Type B pancreatic cell (in vitro differentiated cells): ENCODE measurements at regions not wholly inside any gene's neighbourhood (a gene's known extent, or its start where the extent isn't known, plus 50 kb on each side); places are given as distances from the start of the nearest gene placed in this dataset.

Experiments used
- DNase-seq: peaks from one replicate; pipeline ENCODE4 v3.0.0; 2021; ENCODE audit warnings: mixed read lengths; ENCODE audit not compliant: unreplicated experiment; ENCODE audit errors: extremely low spot score
- H3K27ac Mint-ChIP-seq: 2 replicates; pipeline ENCODE4 v1.8.0; 2021; ENCODE audit warnings: mild to moderate bottlenecking, mixed read lengths
- H3K27me3 Mint-ChIP-seq: 2 replicates; pipeline ENCODE4 v1.8.0; 2021; ENCODE audit warnings: mixed read lengths
- H3K36me3 Mint-ChIP-seq: 2 replicates; pipeline ENCODE4 v1.8.0; 2021; ENCODE audit warnings: mixed read lengths
- H3K4me1 Mint-ChIP-seq: one replicate; pipeline ENCODE4 v1.8.0; 2021; ENCODE audit warnings: mixed read lengths; ENCODE audit not compliant: unreplicated experiment
- H3K4me3 Mint-ChIP-seq: 2 replicates; pipeline ENCODE4 v1.8.0; 2021; ENCODE audit warnings: mild to moderate bottlenecking, mixed read lengths
- H3K9me3 Mint-ChIP-seq: 2 replicates; pipeline ENCODE4 v1.8.0; 2021; ENCODE audit warnings: mixed read lengths
- TF ChIP-seq, protein P1 (sequence below): fragments of 200-600 bp; sonication (generic); conservative IDR thresholded peaks from 2 replicates; pipeline ENCODE4 v1.5.0; 2021; ENCODE audit warnings: antibody characterized with exemption, mild to moderate bottlenecking

DNA sequence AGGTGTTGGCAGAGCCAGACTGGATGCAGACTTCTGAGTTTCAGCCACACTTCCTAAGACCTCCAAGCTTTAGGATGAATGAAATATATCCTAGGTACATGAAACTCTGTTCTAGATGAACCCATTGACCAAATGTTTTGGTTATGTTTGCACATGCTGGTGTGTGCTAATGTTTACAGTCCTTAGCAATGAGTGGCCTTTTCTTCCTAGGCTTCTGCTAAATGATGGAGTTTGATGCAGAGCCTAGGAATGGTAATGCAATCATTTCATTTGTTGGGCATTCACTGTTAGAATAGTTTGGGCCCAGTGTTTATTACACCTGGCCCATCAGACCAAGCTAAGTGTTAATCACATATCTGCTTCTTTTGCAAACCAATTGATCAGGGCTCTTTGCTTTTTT is 464.7 kb downstream of the MEIS1 start:
- Mint-ChIP-seq H3K27me3 (peaks cover 8% of the 10 kb centered on the region), H3K4me1 (peaks cover 10% of the 10 kb centered on the region), H3K36me3 (no peaks in the 10 kb centered on the region), H3K4me3 (no peak overlapping the region), H3K27ac (no peak overlapping the region), H3K9me3 (no peaks in the 10 kb centered on the region)
- no peak for DNase-seq
- TF ChIP-seq, protein P1, sequence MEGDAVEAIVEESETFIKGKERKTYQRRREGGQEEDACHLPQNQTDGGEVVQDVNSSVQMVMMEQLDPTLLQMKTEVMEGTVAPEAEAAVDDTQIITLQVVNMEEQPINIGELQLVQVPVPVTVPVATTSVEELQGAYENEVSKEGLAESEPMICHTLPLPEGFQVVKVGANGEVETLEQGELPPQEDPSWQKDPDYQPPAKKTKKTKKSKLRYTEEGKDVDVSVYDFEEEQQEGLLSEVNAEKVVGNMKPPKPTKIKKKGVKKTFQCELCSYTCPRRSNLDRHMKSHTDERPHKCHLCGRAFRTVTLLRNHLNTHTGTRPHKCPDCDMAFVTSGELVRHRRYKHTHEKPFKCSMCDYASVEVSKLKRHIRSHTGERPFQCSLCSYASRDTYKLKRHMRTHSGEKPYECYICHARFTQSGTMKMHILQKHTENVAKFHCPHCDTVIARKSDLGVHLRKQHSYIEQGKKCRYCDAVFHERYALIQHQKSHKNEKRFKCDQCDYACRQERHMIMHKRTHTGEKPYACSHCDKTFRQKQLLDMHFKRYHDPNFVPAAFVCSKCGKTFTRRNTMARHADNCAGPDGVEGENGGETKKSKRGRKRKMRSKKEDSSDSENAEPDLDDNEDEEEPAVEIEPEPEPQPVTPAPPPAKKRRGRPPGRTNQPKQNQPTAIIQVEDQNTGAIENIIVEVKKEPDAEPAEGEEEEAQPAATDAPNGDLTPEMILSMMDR: no peak

DNA sequence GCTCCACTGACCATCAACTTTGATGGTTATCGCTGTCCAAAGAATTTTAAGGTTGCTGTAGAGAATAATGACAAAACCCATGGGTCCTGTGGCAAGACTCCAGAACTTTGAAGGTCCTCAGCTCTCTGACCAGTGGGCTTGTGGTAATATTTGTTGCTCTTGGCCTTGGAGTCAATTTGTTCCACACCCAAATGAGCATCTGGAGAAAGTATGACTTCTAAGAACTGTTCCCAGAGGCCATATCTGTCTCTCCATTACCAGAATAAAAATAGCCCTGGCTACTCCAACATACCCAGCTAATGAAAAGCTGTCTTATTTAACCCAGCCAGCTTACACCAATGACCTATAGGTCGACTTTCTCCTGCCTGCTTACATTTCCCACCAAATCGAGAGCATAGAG is 466.4 kb downstream of the MEIS1 start:
- no peaks in the 10 kb centered on the region for H3K36me3 Mint-ChIP-seq
- H3K4me3 Mint-ChIP-seq: no peak overlapping the region

DNA sequence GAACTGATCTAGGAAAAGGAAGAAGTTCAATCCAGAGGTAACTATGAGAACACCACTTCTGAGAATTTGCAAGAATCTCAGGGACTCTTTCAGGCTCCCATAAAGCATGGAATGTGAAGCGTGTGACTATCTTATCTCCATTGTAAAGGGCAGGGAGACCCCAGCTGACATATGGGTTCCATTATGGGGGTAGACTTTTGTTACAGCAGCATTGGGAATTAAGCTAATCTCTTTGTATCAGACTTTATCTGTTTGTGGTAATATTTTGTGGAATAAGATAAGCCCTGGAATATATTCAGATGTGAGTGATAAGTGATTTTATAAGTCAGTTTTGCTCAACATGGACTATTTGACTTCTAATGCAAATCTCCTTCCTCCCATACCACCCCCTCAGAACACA is 468.3 kb downstream of the MEIS1 start:
- no peaks in the 10 kb centered on the region for H3K36me3 Mint-ChIP-seq
- H3K27me3 Mint-ChIP-seq: peaks cover 4% of the 10 kb centered on the region
- no peak for DNase-seq
- TF ChIP-seq, protein P1: no peak
- H3K9me3 Mint-ChIP-seq: peaks cover 4% of the 10 kb centered on the region
- peaks cover 10% of the 10 kb centered on the region for H3K4me1 Mint-ChIP-seq
- no peak overlapping the region for H3K4me3 Mint-ChIP-seq
- H3K27ac Mint-ChIP-seq: no peak overlapping the region

More for the DNA sequence above, 466.4 kb downstream of the MEIS1 start:
- no peak overlapping the region for H3K27ac Mint-ChIP-seq
- TF ChIP-seq, protein P1: no peak
- H3K27me3 Mint-ChIP-seq: peaks cover 4% of the 10 kb centered on the region
- H3K9me3 Mint-ChIP-seq: peaks cover 4% of the 10 kb centered on the region
- peaks cover 10% of the 10 kb centered on the region for H3K4me1 Mint-ChIP-seq
- no peak for DNase-seq

DNA sequence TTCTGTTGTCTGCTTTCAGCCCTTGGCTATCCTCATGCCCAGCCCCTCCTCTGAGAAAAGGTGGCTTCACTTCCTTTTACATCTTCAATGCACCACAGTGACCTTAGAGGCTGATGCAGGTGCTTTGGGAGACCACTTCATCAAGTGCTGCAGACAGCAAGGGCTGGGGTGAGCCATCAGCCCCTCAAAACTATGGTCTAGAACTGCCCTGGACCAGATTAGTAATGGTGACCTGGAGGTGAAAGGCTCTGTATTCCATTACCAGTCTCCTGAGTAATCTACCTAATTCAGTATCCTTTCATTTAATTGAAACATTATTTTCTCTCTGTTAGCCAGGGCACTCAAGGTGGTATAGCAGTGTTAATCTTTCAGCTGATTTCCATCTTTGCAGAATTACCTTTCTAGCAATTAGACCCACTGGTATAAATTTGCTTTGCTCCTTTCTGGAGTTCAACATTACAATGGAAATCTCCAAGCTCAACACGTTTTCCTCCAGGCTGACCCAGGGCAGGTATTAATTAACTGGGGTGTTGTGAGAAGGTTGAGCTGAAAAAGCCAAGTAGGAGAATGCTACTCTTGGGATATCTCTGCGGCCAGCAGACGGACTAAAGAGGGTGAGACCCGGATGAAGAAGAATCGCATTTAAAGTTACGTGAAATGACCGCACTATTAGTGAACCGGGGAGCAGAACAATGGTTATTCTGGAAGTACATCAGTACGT is 469.0 kb downstream of the MEIS1 start:
- no peak overlapping the region for H3K27ac Mint-ChIP-seq
- no peaks in the 10 kb centered on the region for H3K36me3 Mint-ChIP-seq
- peaks cover 4% of the 10 kb centered on the region for H3K9me3 Mint-ChIP-seq
- H3K4me1 Mint-ChIP-seq: peaks cover 10% of the 10 kb centered on the region
- no peak for DNase-seq
- no peaks in the 10 kb centered on the region for H3K27me3 Mint-ChIP-seq
- no peak overlapping the region for H3K4me3 Mint-ChIP-seq
- TF ChIP-seq, protein P1: no peak

DNA sequence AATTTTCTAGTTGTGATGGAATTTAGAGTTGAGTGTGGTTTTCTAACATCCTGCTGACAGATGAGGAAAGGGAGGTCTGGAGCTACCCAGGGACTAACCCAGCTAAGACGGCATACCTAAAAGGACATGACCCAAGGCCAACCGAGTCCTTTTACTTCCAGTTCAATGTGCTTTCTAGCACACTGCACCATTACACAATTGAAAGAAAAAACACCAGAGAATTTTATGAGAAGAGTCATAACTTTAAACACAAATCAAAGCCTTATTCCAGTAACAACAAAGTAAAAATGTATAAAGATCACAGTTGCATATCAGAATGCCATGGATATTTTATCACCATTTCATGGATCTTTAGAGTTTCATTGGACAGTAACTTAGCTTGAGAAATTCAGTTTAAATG is 480.3 kb downstream of the MEIS1 start:
- TF ChIP-seq, protein P1: no peak
- no peaks in the 10 kb centered on the region for H3K36me3 Mint-ChIP-seq
- no peaks in the 10 kb centered on the region for H3K27me3 Mint-ChIP-seq
- peaks cover 5% of the 10 kb centered on the region for H3K9me3 Mint-ChIP-seq
- H3K27ac Mint-ChIP-seq: no peak overlapping the region
- DNase-seq: no peak
- H3K4me3 Mint-ChIP-seq: no peak overlapping the region
- no peaks in the 10 kb centered on the region for H3K4me1 Mint-ChIP-seq
